DND-41 (cell line): ENCODE measurements at regions not wholly inside any gene's neighbourhood (a gene's known extent, or its start where the extent isn't known, plus 50 kb on each side); places are given as distances from the start of the nearest gene placed in this dataset.

Experiments used
- ATAC-seq: fragments of 200-7000 bp; cut with Tn5 transposase; 3 replicates; pipeline ENCODE4 v1.9.1; 2021; ENCODE audit warnings: low read depth; ENCODE audit not compliant: insufficient read depth
- DNase-seq: peaks from one replicate; pipeline ENCODE4 v3.0.0-alpha.2; 2020
- H2AFZ ChIP-seq: 2 replicates; pipeline ENCODE4 v1.6.0; 2012; ENCODE audit warnings: low read depth, low read length
- H3K27ac ChIP-seq: 2 replicates; pipeline ENCODE4 v1.5.1; 2012; ENCODE audit warnings: low read length, inconsistent platforms
- H3K27me3 ChIP-seq: fragments of 200-600 bp; sonication (generic); 2 replicates; pipeline ENCODE4 v1.6.0; 2012; ENCODE audit warnings: low read length, mild to moderate bottlenecking, inconsistent platforms; ENCODE audit not compliant: insufficient read depth, poor library complexity
- H3K36me3 ChIP-seq: 2 replicates; pipeline ENCODE4 v1.5.1; 2012; ENCODE audit warnings: low read length, inconsistent platforms; ENCODE audit not compliant: insufficient read depth
- H3K4me1 ChIP-seq: 2 replicates; pipeline ENCODE4 v1.5.1; 2012; ENCODE audit warnings: mild to moderate bottlenecking, low read length; ENCODE audit not compliant: insufficient read depth
- H3K4me2 ChIP-seq: 2 replicates; pipeline ENCODE4 v1.6.0; 2012; ENCODE audit warnings: mild to moderate bottlenecking, moderate library complexity, low read length, inconsistent platforms; ENCODE audit not compliant: insufficient read depth
- H3K4me3 ChIP-seq, 2 experiments: fragments of 200-600 bp in 1 of 2; shearing (Covaris generic) in 1 of 2; 2 replicates each; pipeline ENCODE4 v1.5.1; 2012 to 2016; ENCODE audit warnings: inconsistent platforms in 2 of 2, low read length in 2 of 2, mild to moderate bottlenecking in 2 of 2, low read depth in 1 of 2, moderate library complexity in 1 of 2
- H3K79me2 ChIP-seq: 2 replicates; pipeline ENCODE4 v1.6.0; 2012; ENCODE audit warnings: low read length, inconsistent platforms; ENCODE audit not compliant: insufficient read depth
- H3K9ac ChIP-seq: 2 replicates; pipeline ENCODE4 v1.6.0; 2012; ENCODE audit warnings: low read depth, mild to moderate bottlenecking, inconsistent platforms, low read length, moderate library complexity
- H3K9me3 ChIP-seq: 2 replicates; pipeline ENCODE4 v1.5.1; 2012; ENCODE audit warnings: low read length, moderate library complexity, mild to moderate bottlenecking, inconsistent platforms; ENCODE audit not compliant: insufficient read depth, severe bottlenecking
- H4K20me1 ChIP-seq: 2 replicates; pipeline ENCODE4 v1.6.0; 2012; ENCODE audit warnings: low read length; ENCODE audit not compliant: insufficient read depth
- CTCF ChIP-seq: IDR thresholded peaks from 2 replicates; pipeline ENCODE4 v1.5.1; 2012; ENCODE audit warnings: borderline replicate concordance, low read length, moderate library complexity, mild to moderate bottlenecking; ENCODE audit not compliant: poor library complexity, severe bottlenecking; ENCODE audit errors: extremely low read depth
- EZH2 ChIP-seq: IDR thresholded peaks from 3 replicates; pipeline ENCODE4 v1.6.1; 2012; ENCODE audit warnings: borderline replicate concordance, low read depth, mild to moderate bottlenecking, moderate library complexity, low read length, inconsistent platforms; ENCODE audit not compliant: severe bottlenecking

DNA sequence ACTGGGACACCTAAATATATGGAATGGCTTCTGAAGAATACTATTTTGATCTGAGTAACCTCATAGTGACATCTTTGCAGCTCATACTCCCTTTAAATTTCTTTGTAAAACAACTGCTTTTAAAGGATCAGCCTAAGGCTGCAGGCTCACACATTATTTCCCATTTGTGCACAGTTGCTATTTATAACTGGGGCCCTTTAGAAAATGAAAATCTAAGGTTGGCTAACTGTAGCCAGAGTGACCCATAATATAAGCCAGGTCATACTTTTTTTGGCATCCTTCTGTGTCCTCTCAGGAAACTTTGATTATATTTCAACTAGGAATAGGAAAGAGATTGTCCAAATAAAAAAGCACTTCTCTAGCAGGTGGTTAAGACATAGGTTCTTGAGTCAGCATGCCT is 123.6 kb upstream of the RASGEF1B start:
- TF ChIP-seq EZH2 (no peak), CTCF (no peak)
- DNase-seq (no peak), ATAC-seq (no peak)
- Histone ChIP-seq H3K4me3 (no peak overlapping the region), H3K4me2 (no peak overlapping the region), H2AFZ (no peak overlapping the region), H4K20me1 (no peaks in the 10 kb centered on the region), H3K36me3 (no peaks in the 10 kb centered on the region), H3K9me3 (no peaks in the 10 kb centered on the region), H3K27ac (no peak overlapping the region), H3K27me3 (no peaks in the 10 kb centered on the region), H3K9ac (no peak overlapping the region), H3K4me1 (no peaks in the 10 kb centered on the region), H3K79me2 (no peaks in the 10 kb centered on the region)

DNA sequence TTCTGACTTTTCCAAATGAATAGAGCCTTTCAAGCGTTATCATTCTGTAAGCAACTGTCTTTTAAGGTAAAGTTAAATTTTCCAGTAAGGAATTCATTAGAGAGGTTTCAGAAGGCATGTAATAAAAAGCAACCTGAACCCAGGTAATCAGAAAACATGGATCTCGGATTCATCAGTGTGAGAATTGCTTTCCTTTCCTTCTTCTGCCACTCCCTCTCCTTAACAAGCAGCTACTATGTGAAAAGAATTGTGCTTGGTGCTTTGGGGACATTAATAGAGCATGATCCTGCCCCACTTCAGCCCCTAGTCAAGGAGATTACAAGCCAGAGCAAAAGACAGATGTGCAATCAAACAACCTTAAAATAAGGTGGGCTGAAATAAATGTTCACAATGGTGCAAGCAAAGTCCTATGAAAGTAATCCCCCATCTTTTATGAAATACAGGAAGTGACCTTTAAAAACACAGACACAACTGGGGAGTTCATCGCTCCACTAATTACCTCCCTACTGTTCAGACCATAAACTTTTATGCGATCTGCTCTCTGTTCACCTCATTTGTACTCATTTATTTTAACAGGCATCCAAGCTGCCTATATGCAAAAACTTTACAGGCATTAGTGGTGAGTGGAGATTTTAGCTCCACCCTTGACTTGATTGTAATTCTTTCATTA is 122.9 kb upstream of the RASGEF1B start:
- Histone ChIP-seq H3K27me3 (no peaks in the 10 kb centered on the region), H2AFZ (no peak overlapping the region), H3K9ac (no peak overlapping the region), H4K20me1 (no peaks in the 10 kb centered on the region), H3K79me2 (no peaks in the 10 kb centered on the region), H3K9me3 (no peaks in the 10 kb centered on the region), H3K27ac (no peak overlapping the region), H3K4me3 (no peak overlapping the region), H3K4me2 (no peak overlapping the region), H3K36me3 (no peaks in the 10 kb centered on the region), H3K4me1 (no peaks in the 10 kb centered on the region)
- ATAC-seq, result no peak
- TF ChIP-seq CTCF (no peak), EZH2 (no peak)
- no peak for DNase-seq

DNA sequence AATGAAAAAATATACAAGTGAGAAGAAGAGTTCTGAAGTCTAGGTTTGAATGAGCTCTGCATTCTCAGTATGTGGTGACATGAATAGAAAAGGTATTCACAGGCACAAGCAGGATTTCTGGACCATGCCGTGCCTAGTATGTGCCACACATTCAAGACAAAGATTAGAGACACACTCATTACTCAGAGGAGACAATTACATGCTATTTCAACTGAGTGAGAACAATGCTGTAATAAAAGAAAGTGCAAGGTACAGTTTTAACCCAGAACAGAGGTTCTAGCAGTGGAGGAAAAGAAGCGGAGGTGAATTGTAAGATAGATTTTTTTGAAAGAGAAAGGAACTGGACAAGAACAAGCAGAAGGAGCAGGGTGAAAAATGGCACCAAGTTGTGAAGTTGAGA is 121.0 kb upstream of the RASGEF1B start:
- H2AFZ ChIP-seq, result no peak overlapping the region
- no peak for ATAC-seq
- H3K79me2 ChIP-seq, result no peaks in the 10 kb centered on the region
- no peak overlapping the region for H3K4me3 ChIP-seq
- no peak overlapping the region for H3K9ac ChIP-seq
- no peaks in the 10 kb centered on the region for H3K4me1 ChIP-seq
- H3K9me3 ChIP-seq, result no peaks in the 10 kb centered on the region
- no peak overlapping the region for H3K27ac ChIP-seq
- H4K20me1 ChIP-seq, result no peaks in the 10 kb centered on the region
- no peak for TF ChIP-seq CTCF
- no peak for TF ChIP-seq EZH2
- no peaks in the 10 kb centered on the region for H3K36me3 ChIP-seq
- no peaks in the 10 kb centered on the region for H3K27me3 ChIP-seq
- no peak for DNase-seq
- no peak overlapping the region for H3K4me2 ChIP-seq
